Activated naive CD4-positive, alpha-beta T cell treated with anti-CD3 and anti-CD28 coated beads, Interleukin-2, amount 50 U/mL, for 72 hours (primary cell): ENCODE measurements at regions not wholly inside any gene's neighbourhood (a gene's known extent, or its start where the extent isn't known, plus 50 kb on each side); places are given as distances from the start of the nearest gene placed in this dataset.
A peak's percentile ranks its signal among the peaks of the same experiment; 100 is the strongest.
"Not testable (repeated sequence)": the region's sequence is repeated elsewhere in the genome, so short reads cannot be mapped to it uniquely, and the experiment has no call there.

Experiments
- ATAC-seq, 2 donors: fragments of 150-1000 bp; cut with Tn5 transposase; 2 replicates each; pipeline ENCODE4 v1.10.0; 2021; ENCODE audit warnings: mild to moderate bottlenecking in 2 of 2, moderate library complexity in 2 of 2
- DNase-seq, 2 donors: peaks; one replicate each; pipeline ENCODE4 v3.0.0; 2021 to 2022; ENCODE audit warnings: low spot score in 2 of 2
- H3K27ac Mint-ChIP-seq, 2 donors: one replicate each; pipeline ENCODE4 v1.8.0; 2022; ENCODE audit warnings: mild to moderate bottlenecking in 2 of 2, mixed read lengths in 2 of 2
- H3K36me3 Mint-ChIP-seq, 2 donors: one replicate each; pipeline ENCODE4 v1.8.0; 2022; ENCODE audit warnings: mixed read lengths in 2 of 2
- H3K9me3 Mint-ChIP-seq, 2 donors: one replicate each; pipeline ENCODE4 v1.8.0; 2022; ENCODE audit warnings: mixed read lengths in 2 of 2

- not testable (repeated sequence) for H3K27ac Mint-ChIP-seq, DNase-seq, ATAC-seq
- peaks cover 10 to 18% of the 10 kb centered on the region in 2 donors for H3K36me3 Mint-ChIP-seq
- peaks cover 31% of the 10 kb centered on the region in 2 donors for H3K9me3 Mint-ChIP-seq
These were observed 133.1 kb downstream of the CENPC start for GRCh38 chr4:67412153-67412712.

GRCh38 chr4:67403342-67403741 lies 142.0 kb downstream of the CENPC start:
- ATAC-seq = no peak
- peaks cover 2 to 5% of the 10 kb centered on the region in 2 donors for H3K9me3 Mint-ChIP-seq
- no peak for DNase-seq
- no peaks in the 10 kb centered on the region for H3K36me3 Mint-ChIP-seq
- H3K27ac Mint-ChIP-seq = no peak overlapping the region

DNA sequence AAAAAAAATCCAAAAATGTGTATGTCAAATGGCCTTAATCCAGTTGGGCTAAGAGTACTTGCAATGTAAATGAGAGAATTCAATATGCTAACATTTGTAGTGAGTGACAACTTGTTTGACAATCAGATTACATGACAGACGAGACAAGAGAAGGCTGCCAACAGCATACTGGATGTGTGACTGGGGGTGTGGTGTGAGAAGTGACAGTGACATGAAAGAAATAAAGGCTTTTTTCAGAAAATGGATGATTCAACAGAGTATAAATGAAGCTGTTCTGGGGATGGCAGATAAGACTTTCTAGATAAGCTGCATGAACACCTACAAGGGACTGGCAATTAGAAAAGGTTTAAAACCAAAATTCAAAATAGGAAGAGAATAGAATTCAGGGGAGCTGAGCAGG lies 143.4 kb downstream of the CENPC start:
- no peaks in the 10 kb centered on the region for H3K36me3 Mint-ChIP-seq
- ATAC-seq = no peak

GRCh38 chr4:67397931-67398330 lies 147.4 kb downstream of the CENPC start:
- Mint-ChIP-seq H3K27ac (no peak overlapping the region), H3K36me3 (no peaks in the 10 kb centered on the region), H3K9me3 (peaks cover 0 to 5% of the 10 kb centered on the region in 2 donors)
- ATAC-seq = no peak
- no peak for DNase-seq

More for the DNA sequence above, 143.4 kb downstream of the CENPC start:
- Mint-ChIP-seq H3K27ac (no peak overlapping the region), H3K9me3 (peaks cover 0 to 5% of the 10 kb centered on the region in 2 donors)
- no peak for DNase-seq

- H3K27ac Mint-ChIP-seq = no peak overlapping the region
- H3K36me3 Mint-ChIP-seq = no peaks in the 10 kb centered on the region
- no peak for DNase-seq
- ATAC-seq = no peak
- H3K9me3 Mint-ChIP-seq = peaks cover 0 to 5% of the 10 kb centered on the region in 2 donors
These were observed 148.3 kb downstream of the CENPC start for GRCh38 chr4:67397031-67397430.

GRCh38 chr4:67396008-67396407 lies 149.3 kb downstream of the CENPC start:
- Mint-ChIP-seq H3K9me3 (peaks cover 0 to 5% of the 10 kb centered on the region in 2 donors), H3K36me3 (no peaks in the 10 kb centered on the region), H3K27ac (no peak overlapping the region)
- DNase-seq (no peak), ATAC-seq (no peak)

GRCh38 chr4:67394879-67395278 lies 150.4 kb downstream of the CENPC start:
- peaks cover 0 to 5% of the 10 kb centered on the region in 2 donors for H3K9me3 Mint-ChIP-seq
- no peak overlapping the region for H3K27ac Mint-ChIP-seq
- ATAC-seq (no peak), DNase-seq (no peak)
- H3K36me3 Mint-ChIP-seq = no peaks in the 10 kb centered on the region

GRCh38 chr4:67393699-67394281 lies 151.5 kb downstream of the CENPC start:
- DNase-seq = peak in 1 of 2 donors; percentile 28
- Mint-ChIP-seq H3K9me3 (peaks cover 0 to 5% of the 10 kb centered on the region in 2 donors), H3K36me3 (no peaks in the 10 kb centered on the region), H3K27ac (no peak overlapping the region)
- no peak for ATAC-seq

DNA sequence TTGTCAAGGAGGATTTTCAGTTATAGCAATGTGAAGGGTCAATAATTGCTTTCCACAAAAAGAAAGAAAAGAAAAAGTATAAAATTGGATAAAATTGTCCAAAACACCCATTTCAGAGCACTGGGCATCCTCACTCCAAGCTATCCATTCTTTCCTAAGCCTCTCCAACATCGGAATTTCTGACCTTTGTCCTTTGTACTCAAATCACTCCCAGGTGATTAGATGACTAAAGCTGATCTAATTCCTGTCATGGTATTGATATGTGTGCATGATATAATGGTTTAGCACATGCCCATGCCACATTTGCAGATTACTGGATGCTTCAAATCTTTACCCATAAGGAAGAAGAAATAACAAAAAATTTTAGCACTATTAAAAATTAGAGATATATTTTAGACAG lies 152.3 kb downstream of the CENPC start:
- Mint-ChIP-seq H3K27ac (no peak overlapping the region), H3K9me3 (peaks cover 0 to 2% of the 10 kb centered on the region in 2 donors), H3K36me3 (no peaks in the 10 kb centered on the region)
- DNase-seq (no peak), ATAC-seq (no peak)

- not testable (repeated sequence) for H3K36me3 Mint-ChIP-seq, H3K27ac Mint-ChIP-seq, DNase-seq, H3K9me3 Mint-ChIP-seq, ATAC-seq
These were observed 163.9 kb downstream of the CENPC start for GRCh38 chr4:67381406-67381804.

DNA sequence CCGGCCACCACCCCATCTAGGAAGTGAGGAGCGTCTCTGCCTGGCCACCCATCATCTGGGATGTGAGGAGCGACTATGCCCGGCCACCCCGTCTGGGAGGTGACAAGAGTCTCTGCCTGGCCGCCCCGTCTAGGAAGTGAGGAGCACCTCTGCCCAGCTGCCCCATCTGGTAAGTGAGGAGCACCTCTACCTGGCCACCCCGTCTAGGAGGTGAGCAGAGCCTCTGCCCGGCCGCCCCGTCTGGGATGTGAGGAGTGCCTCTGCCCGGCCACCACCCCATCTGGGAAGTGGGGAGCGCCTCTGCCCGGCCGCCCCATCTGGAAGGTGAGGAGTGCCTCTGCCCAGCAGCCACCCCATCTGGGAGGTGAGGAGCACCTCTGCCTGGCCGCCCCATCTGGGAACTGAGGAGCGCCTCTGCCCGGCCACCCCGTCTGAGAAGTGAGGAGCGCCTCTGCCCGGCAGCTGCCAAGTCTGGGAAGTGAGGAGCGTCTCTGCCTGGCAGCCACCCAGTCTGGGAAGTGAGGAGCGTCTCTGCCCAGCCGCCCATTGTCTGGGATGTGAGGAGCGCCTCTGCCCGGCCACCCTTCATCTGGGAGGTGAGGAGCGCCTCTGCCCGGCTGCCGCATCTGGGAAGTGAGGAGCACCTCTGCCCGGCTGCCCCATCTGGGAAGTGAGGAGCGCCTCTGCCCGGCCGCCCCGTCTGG lies 164.4 kb downstream of the CENPC start:
- H3K27ac Mint-ChIP-seq, ATAC-seq, DNase-seq, H3K36me3 Mint-ChIP-seq, H3K9me3 Mint-ChIP-seq: not testable (repeated sequence)

GRCh38 chr4:67380154-67380553 lies 165.1 kb downstream of the CENPC start:
- Mint-ChIP-seq H3K9me3 (peaks cover 0 to 9% of the 10 kb centered on the region in 2 donors), H3K36me3 (no peaks in the 10 kb centered on the region), H3K27ac (no peak overlapping the region)
- DNase-seq (no peak), ATAC-seq (no peak)

GRCh38 chr4:67375291-67375690 lies 170.0 kb downstream of the CENPC start:
- Mint-ChIP-seq H3K9me3 (peaks cover 0 to 5% of the 10 kb centered on the region in 2 donors), H3K36me3 (no peaks in the 10 kb centered on the region), H3K27ac (no peak overlapping the region)
- ATAC-seq (no peak), DNase-seq (no peak)

GRCh38 chr4:67371615-67372014 lies 173.7 kb downstream of the CENPC start:
- H3K9me3 Mint-ChIP-seq = no peaks in the 10 kb centered on the region
- H3K36me3 Mint-ChIP-seq = no peaks in the 10 kb centered on the region
- no peak for ATAC-seq
- no peak overlapping the region for H3K27ac Mint-ChIP-seq
- DNase-seq = no peak

- Mint-ChIP-seq H3K27ac (no peak overlapping the region), H3K36me3 (no peaks in the 10 kb centered on the region), H3K9me3 (peaks cover 5 to 7% of the 10 kb centered on the region in 2 donors)
- no peak for ATAC-seq
- no peak for DNase-seq
These were observed 178.9 kb downstream of the CENPC start for GRCh38 chr4:67366311-67366861.

GRCh38 chr4:67365661-67366245 lies 179.6 kb downstream of the CENPC start:
- H3K36me3 Mint-ChIP-seq = no peaks in the 10 kb centered on the region
- ATAC-seq (no peak), DNase-seq (no peak)
- no peak overlapping the region for H3K27ac Mint-ChIP-seq
- peaks cover 5 to 8% of the 10 kb centered on the region in 2 donors for H3K9me3 Mint-ChIP-seq

GRCh38 chr4:67355806-67356205 lies 189.5 kb downstream of the CENPC start:
- Mint-ChIP-seq H3K27ac (no peak overlapping the region), H3K36me3 (no peaks in the 10 kb centered on the region), H3K9me3 (no peaks in the 10 kb centered on the region)
- no peak for DNase-seq
- no peak for ATAC-seq
